ENCODE measurements at regions not wholly inside any gene's neighbourhood (a gene's known extent, or its start where the extent isn't known, plus 50 kb on each side); places are given as distances from the start of the nearest gene placed in this dataset.

DNA sequence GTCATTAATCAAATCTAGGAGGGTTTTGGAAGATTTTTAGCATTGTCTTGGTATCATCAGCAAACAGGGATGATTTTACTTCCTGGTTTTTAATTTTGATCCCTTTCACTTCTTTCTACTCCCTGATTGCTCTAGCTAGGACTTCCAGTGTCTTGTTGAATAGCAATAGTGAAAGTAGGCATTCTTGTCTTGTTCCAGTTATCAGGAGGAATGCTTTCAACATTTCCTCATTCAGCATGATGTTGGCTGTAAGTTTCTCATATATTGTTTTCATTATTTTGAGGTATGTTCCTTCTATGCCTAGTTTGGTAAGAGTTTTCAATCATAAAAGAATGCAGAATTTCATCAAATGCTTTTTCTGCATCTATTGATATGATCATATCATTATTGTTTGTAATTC is 244.2 kb upstream of the CLEC14A start:
- TF ChIP-seq, protein P1, sequence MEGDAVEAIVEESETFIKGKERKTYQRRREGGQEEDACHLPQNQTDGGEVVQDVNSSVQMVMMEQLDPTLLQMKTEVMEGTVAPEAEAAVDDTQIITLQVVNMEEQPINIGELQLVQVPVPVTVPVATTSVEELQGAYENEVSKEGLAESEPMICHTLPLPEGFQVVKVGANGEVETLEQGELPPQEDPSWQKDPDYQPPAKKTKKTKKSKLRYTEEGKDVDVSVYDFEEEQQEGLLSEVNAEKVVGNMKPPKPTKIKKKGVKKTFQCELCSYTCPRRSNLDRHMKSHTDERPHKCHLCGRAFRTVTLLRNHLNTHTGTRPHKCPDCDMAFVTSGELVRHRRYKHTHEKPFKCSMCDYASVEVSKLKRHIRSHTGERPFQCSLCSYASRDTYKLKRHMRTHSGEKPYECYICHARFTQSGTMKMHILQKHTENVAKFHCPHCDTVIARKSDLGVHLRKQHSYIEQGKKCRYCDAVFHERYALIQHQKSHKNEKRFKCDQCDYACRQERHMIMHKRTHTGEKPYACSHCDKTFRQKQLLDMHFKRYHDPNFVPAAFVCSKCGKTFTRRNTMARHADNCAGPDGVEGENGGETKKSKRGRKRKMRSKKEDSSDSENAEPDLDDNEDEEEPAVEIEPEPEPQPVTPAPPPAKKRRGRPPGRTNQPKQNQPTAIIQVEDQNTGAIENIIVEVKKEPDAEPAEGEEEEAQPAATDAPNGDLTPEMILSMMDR (IDR thresholded peaks at IDR 0.05): no peak
- no peak for TF ChIP-seq POLR2A (IDR thresholded peaks at IDR 0.05)
